GM23338 (cell line): ENCODE measurements at regions not wholly inside any gene's neighbourhood (a gene's known extent, or its start where the extent isn't known, plus 50 kb on each side); places are given as distances from the start of the nearest gene placed in this dataset.
"Not testable (repeated sequence)": the region's sequence is repeated elsewhere in the genome, so short reads cannot be mapped to it uniquely, and the experiment has no call there.

Experiments used
- ATAC-seq: fragments of 200-7000 bp; cut with Tn5 transposase; 3 replicates; pipeline ENCODE4 v1.9.1; 2020
- DNase-seq: peaks from one replicate; pipeline ENCODE4 v3.0.0-alpha.2; 2015; ENCODE audit warnings: low spot score
- H2AFZ ChIP-seq: fragments of 200-600 bp; sonication (generic); 2 replicates; pipeline ENCODE4 v1.8.0; 2016; ENCODE audit warnings: antibody characterized with exemption, mild to moderate bottlenecking, moderate library complexity
- H3F3A ChIP-seq: fragments of 200-600 bp; sonication (generic); replicated peaks from 2 replicates; pipeline ENCODE4 v1.8.0; 2017; ENCODE audit warnings: antibody characterized with exemption, mixed run types, low read depth
- H3K27ac ChIP-seq: fragments of 200-600 bp; sonication (generic); 2 replicates; pipeline ENCODE4 v1.6.1; 2016; ENCODE audit warnings: low read depth
- H3K27me3 ChIP-seq: fragments of 200-600 bp; sonication (generic); 2 replicates; pipeline ENCODE4 v1.8.0; 2016; ENCODE audit warnings: mild to moderate bottlenecking, mixed run types, moderate library complexity; ENCODE audit not compliant: insufficient read depth
- H3K36me3 ChIP-seq: fragments of 200-600 bp; sonication (generic); 2 replicates; pipeline ENCODE4 v1.8.0; 2016; ENCODE audit warnings: mild to moderate bottlenecking; ENCODE audit not compliant: insufficient read depth
- H3K4me1 ChIP-seq: fragments of 200-600 bp; sonication (generic); 2 replicates; pipeline ENCODE4 v1.8.0; 2016; ENCODE audit warnings: mild to moderate bottlenecking, moderate library complexity; ENCODE audit not compliant: insufficient read depth
- H3K4me2 ChIP-seq: fragments of 200-600 bp; sonication (generic); 2 replicates; pipeline ENCODE4 v1.7.1; 2017; ENCODE audit warnings: mixed run types
- H3K4me3 ChIP-seq: fragments of 200-600 bp; sonication (generic); 2 replicates; pipeline ENCODE4 v1.6.1; 2016; ENCODE audit warnings: mixed run types
- H3K79me2 ChIP-seq: fragments of 200-600 bp; sonication (generic); replicated peaks from 2 replicates; pipeline ENCODE4 v1.8.0; 2017; ENCODE audit warnings: mild to moderate bottlenecking; ENCODE audit not compliant: insufficient read depth
- H3K9me2 ChIP-seq: fragments of 200-600 bp; sonication (generic); 2 replicates; pipeline ENCODE4 v1.8.0; 2017; ENCODE audit not compliant: insufficient read depth
- H4K20me1 ChIP-seq: fragments of 200-600 bp; sonication (generic); replicated peaks from 2 replicates; pipeline ENCODE4 v1.8.0; 2017; ENCODE audit warnings: mild to moderate bottlenecking; ENCODE audit not compliant: insufficient read depth
- H3K27ac Mint-ChIP-seq: 2 replicates; pipeline ENCODE4 v1.8.0; 2020; ENCODE audit warnings: inconsistent platforms, mild to moderate bottlenecking, moderate library complexity, mixed read lengths
- H3K27me3 Mint-ChIP-seq: 3 replicates; pipeline ENCODE4 v1.8.0; 2022; ENCODE audit warnings: low read depth, mild to moderate bottlenecking, moderate library complexity, mixed read lengths, inconsistent platforms; ENCODE audit not compliant: insufficient read depth, poor library complexity
- H3K36me3 Mint-ChIP-seq: 3 replicates; pipeline ENCODE4 v1.8.0; 2021; ENCODE audit warnings: low read depth, mild to moderate bottlenecking, inconsistent platforms, moderate library complexity, mixed read lengths
- H3K4me1 Mint-ChIP-seq: 3 replicates; pipeline ENCODE4 v1.8.0; 2020; ENCODE audit warnings: mild to moderate bottlenecking, inconsistent platforms, mixed read lengths
- H3K4me3 Mint-ChIP-seq: 3 replicates; pipeline ENCODE4 v1.8.0; 2021; ENCODE audit warnings: moderate library complexity, mild to moderate bottlenecking, inconsistent platforms, mixed read lengths
- H3K9me3 Mint-ChIP-seq: 3 replicates; pipeline ENCODE4 v1.8.0; 2020; ENCODE audit warnings: moderate library complexity, mild to moderate bottlenecking, inconsistent platforms, mixed read lengths
- CREB1 ChIP-seq: fragments of 250-450 bp; sonication (Bioruptor Pico); IDR thresholded peaks from 2 replicates; pipeline ENCODE4 v1.5.0; 2020; ENCODE audit warnings: low read depth, mild to moderate bottlenecking, moderate library complexity
- CTCF ChIP-seq, 2 experiments: fragments of 200-600 bp in 1 of 2; sonication (generic) in 1 of 2; conservative IDR thresholded peaks; 2 replicates each; pipeline versions ENCODE4 v1.5.1 to v1.6.1; 2016 to 2017; ENCODE audit warnings: antibody characterized with exemption in 2 of 2, low read depth in 2 of 2, mild to moderate bottlenecking in 2 of 2, moderate library complexity in 1 of 2

GRCh38 chr7:39791035-39791434 lies 159.0 kb upstream of the CDK13 start:
- H3K36me3 ChIP-seq, H3K4me1 ChIP-seq, H3K27ac Mint-ChIP-seq, H3K79me2 ChIP-seq, H3K4me2 ChIP-seq, H3F3A ChIP-seq, H3K27me3 Mint-ChIP-seq, H3K9me2 ChIP-seq, DNase-seq, H2AFZ ChIP-seq, H4K20me1 ChIP-seq, H3K4me1 Mint-ChIP-seq, H3K4me3 Mint-ChIP-seq, H3K27me3 ChIP-seq, H3K27ac ChIP-seq, ATAC-seq, H3K9me3 Mint-ChIP-seq, H3K4me3 ChIP-seq: not testable (repeated sequence)
- peaks cover 16% of the 10 kb centered on the region; the same call in 2 of the 3 replicates for H3K36me3 Mint-ChIP-seq
- TF ChIP-seq CREB1 (CRISPR knock-in tag) (peak; percentile 42; the same call in 1 of the 2 replicates), CTCF (conservative IDR thresholded peaks at IDR 0.05; ENCODE audit: low read depth in 2 of 2) (0 out of 4 replicates have a peak, but pooled peaks of 1 of the 2 experiments have one; percentile 16)

- H3K4me1 ChIP-seq, H3K4me3 ChIP-seq, H3K27me3 Mint-ChIP-seq, DNase-seq, H2AFZ ChIP-seq, H3K4me3 Mint-ChIP-seq, H3K9me3 Mint-ChIP-seq, H3K79me2 ChIP-seq, H3F3A ChIP-seq, H3K27me3 ChIP-seq, H4K20me1 ChIP-seq, H3K4me2 ChIP-seq, H3K9me2 ChIP-seq, ATAC-seq, H3K36me3 ChIP-seq, H3K4me1 Mint-ChIP-seq, H3K27ac ChIP-seq, H3K27ac Mint-ChIP-seq: not testable (repeated sequence)
- TF ChIP-seq CTCF (conservative IDR thresholded peaks at IDR 0.05; ENCODE audit: low read depth in 2 of 2) = peak; percentile 13 to 38; a peak in 2 of 4 replicates
- H3K36me3 Mint-ChIP-seq = peaks cover 16% of the 10 kb centered on the region; the same call in 2 of the 3 replicates
Observed at GRCh38 chr7:39791911-39792310, 158.1 kb upstream of the CDK13 start.

DNA sequence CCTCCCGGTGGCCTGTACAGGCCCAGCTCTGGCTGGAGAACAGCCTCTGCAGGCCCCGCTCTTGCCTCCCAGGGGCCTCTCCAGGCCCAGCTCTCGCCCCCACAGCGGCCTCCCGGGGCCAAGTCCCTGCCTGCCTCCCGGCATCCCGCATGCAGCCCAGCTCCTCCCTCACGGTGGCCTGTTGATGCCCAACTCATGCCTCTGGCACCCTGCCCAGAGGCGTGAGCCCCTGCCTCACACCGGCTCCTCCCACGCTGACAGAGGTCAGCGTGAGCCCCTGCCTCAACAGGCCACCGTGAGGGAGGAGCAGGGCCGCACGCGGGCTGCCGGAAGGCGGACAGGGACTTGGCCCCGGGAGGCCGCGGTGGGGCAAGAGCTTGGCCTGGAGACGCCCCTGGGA lies 157.0 kb upstream of the CDK13 start:
- ATAC-seq, H3K27me3 Mint-ChIP-seq, H3F3A ChIP-seq, H3K4me1 Mint-ChIP-seq, H3K4me2 ChIP-seq, H3K27ac Mint-ChIP-seq, H3K36me3 ChIP-seq, H3K9me3 Mint-ChIP-seq, H3K9me2 ChIP-seq, H3K4me3 Mint-ChIP-seq, H3K79me2 ChIP-seq, H4K20me1 ChIP-seq, DNase-seq, H3K27me3 ChIP-seq, H2AFZ ChIP-seq, H3K27ac ChIP-seq, H3K4me1 ChIP-seq, H3K4me3 ChIP-seq: not testable (repeated sequence)
- peaks cover 16% of the 10 kb centered on the region; the same call in 2 of the 3 replicates for H3K36me3 Mint-ChIP-seq

- not testable (repeated sequence) for H3F3A ChIP-seq, H3K4me1 ChIP-seq, ATAC-seq, H2AFZ ChIP-seq, H3K27me3 Mint-ChIP-seq, H3K9me3 Mint-ChIP-seq, H3K4me3 ChIP-seq, H3K4me1 Mint-ChIP-seq, H3K27ac Mint-ChIP-seq, H4K20me1 ChIP-seq, H3K4me2 ChIP-seq, DNase-seq, H3K4me3 Mint-ChIP-seq, H3K27me3 ChIP-seq, H3K36me3 ChIP-seq, H3K79me2 ChIP-seq, H3K9me2 ChIP-seq, H3K27ac ChIP-seq
- H3K36me3 Mint-ChIP-seq = peaks cover 16% of the 10 kb centered on the region; the same call in 2 of the 3 replicates
Observed at GRCh38 chr7:39793851-39794250, 156.2 kb upstream of the CDK13 start.

DNA sequence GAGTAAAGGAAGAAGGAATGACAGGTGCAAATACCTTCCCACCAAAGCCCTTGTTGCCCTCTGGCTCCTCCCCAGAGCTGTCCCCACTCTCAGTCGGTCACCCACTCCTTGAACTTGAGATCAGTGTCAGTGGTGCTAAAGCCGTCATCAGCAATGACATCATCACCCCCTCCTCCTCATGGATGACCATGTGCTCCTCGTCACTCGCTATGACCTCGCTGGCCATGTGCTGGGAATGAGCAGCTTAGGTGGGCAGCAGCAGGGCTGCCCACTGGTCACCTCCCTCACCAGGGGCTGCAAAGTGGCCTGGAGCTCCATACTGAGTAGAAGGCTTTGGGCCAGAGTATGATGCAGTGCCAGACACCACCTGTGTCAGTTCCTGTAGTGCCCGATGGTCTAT lies 153.1 kb upstream of the CDK13 start:
- H3K4me3 ChIP-seq, H3K36me3 Mint-ChIP-seq, H3K4me1 Mint-ChIP-seq, H3K27me3 Mint-ChIP-seq, H3K4me2 ChIP-seq, DNase-seq, H3K27ac ChIP-seq, ATAC-seq, H3K4me3 Mint-ChIP-seq, H3K4me1 ChIP-seq, H3K9me3 Mint-ChIP-seq, H4K20me1 ChIP-seq, H3K36me3 ChIP-seq, H3K79me2 ChIP-seq, H2AFZ ChIP-seq, H3K27me3 ChIP-seq, H3F3A ChIP-seq, H3K9me2 ChIP-seq, H3K27ac Mint-ChIP-seq: not testable (repeated sequence)
